H1 (cell line): ENCODE measurements at regions not wholly inside any gene's neighbourhood (a gene's known extent, or its start where the extent isn't known, plus 50 kb on each side); places are given as distances from the start of the nearest gene placed in this dataset.

Experiments used
- CTCF ChIA-PET: fragments of 300-600 bp; sonication (Branson Sonifier 250); formaldehyde crosslinking; loops from one replicate; lab custom pipeline; 2021; ENCODE audit not compliant: partially characterized antibody; lab: Charles Lee
- POLR2A ChIA-PET: fragments of 300-600 bp; sonication (Branson Sonifier 250); formaldehyde crosslinking; loops from one replicate; lab custom pipeline; 2021; ENCODE audit warnings: inconsistent platforms; ENCODE audit not compliant: partially characterized antibody; lab: Charles Lee
- DNase-seq, 2 experiments: peaks; one replicate each; pipeline versions ENCODE4 v3.0.0 to v3.0.0-alpha.2; 2010 to 2022; ENCODE audit warnings: low spot score in 2 of 2, low read depth in 1 of 2, mixed read lengths in 1 of 2
- FAIRE-seq: peaks from 2 replicates; lab custom pipeline; 2011; peaks lifted over from hg19 to GRCh38; lab: Jason Lieb, UNC
- H2AFZ ChIP-seq: 2 replicates; pipeline ENCODE4 v1.8.1; 2012; ENCODE audit warnings: low read length, inconsistent platforms
- H2AK5ac ChIP-seq: 2 replicates; pipeline ENCODE4 v1.6.1; 2013; ENCODE audit warnings: low read depth, low read length
- H2BK120ac ChIP-seq: replicated peaks from 2 replicates; pipeline ENCODE3; 2013; ENCODE audit warnings: low read depth, low read length, inconsistent platforms
- H2BK12ac ChIP-seq: 2 replicates; pipeline ENCODE4 v1.6.1; 2013; ENCODE audit warnings: low read depth, low read length
- H2BK15ac ChIP-seq: 2 replicates; pipeline ENCODE4 v1.6.1; 2013; ENCODE audit warnings: low read length
- H2BK20ac ChIP-seq: 2 replicates; pipeline ENCODE4 v1.6.1; 2013; ENCODE audit warnings: low read length
- H2BK5ac ChIP-seq: 2 replicates; pipeline ENCODE4 v1.6.1; 2013; ENCODE audit warnings: low read depth, low read length
- H3K14ac ChIP-seq: 2 replicates; pipeline ENCODE4 v1.6.1; 2013; ENCODE audit warnings: inconsistent platforms; ENCODE audit not compliant: insufficient read length
- H3K18ac ChIP-seq: 2 replicates; pipeline ENCODE4 v1.6.1; 2013; ENCODE audit warnings: low read length; ENCODE audit errors: extremely low read depth
- H3K23ac ChIP-seq: 2 replicates; pipeline ENCODE4 v1.6.1; 2013; ENCODE audit warnings: inconsistent platforms; ENCODE audit not compliant: insufficient read length
- H3K23me2 ChIP-seq: 2 replicates; pipeline ENCODE4 v1.6.1; 2013; ENCODE audit warnings: low read depth, low read length
- H3K27ac ChIP-seq: 2 replicates; pipeline ENCODE4 v1.6.1; 2011; ENCODE audit warnings: low read depth, low read length, inconsistent platforms
- H3K27me3 ChIP-seq, 4 experiments: replicated peaks in 1 of 4; 1 replicate in 1 of 4; 2 replicates in 3 of 4; pipeline versions ENCODE4 v1.6.1 to v1.8.1; 2011 to 2013; ENCODE audit warnings: low read length in 3 of 4, mild to moderate bottlenecking in 3 of 4, inconsistent platforms in 2 of 4, mixed read lengths in 2 of 4, moderate library complexity in 1 of 4; ENCODE audit not compliant: control insufficient read depth in 3 of 4, insufficient read depth in 3 of 4; ENCODE audit errors: extremely low read depth in 1 of 4
- H3K36me3 ChIP-seq, 4 experiments: 2 replicates each; pipeline versions ENCODE4 v1.6.1 to v1.8.1; 2011 to 2013; ENCODE audit warnings: mild to moderate bottlenecking in 4 of 4, low read length in 3 of 4, moderate library complexity in 2 of 4, control low read depth in 1 of 4, inconsistent platforms in 1 of 4; ENCODE audit not compliant: insufficient read depth in 4 of 4, control insufficient read depth in 2 of 4
- H3K4ac ChIP-seq: replicated peaks from 2 replicates; pipeline ENCODE3; 2013; ENCODE audit warnings: low read length, low read depth, mixed read lengths, inconsistent platforms; ENCODE audit not compliant: insufficient read length
- H3K4me1 ChIP-seq, 4 experiments: replicated peaks in 1 of 4; 1 replicate in 1 of 4; 2 replicates in 3 of 4; pipeline versions ENCODE4 v1.6.1 to v1.8.1; 2011 to 2013; ENCODE audit warnings: low read length in 3 of 4, inconsistent platforms in 2 of 4, mixed read lengths in 1 of 4; ENCODE audit not compliant: insufficient read depth in 4 of 4, control insufficient read depth in 3 of 4
- H3K4me2 ChIP-seq, 2 experiments: 2 replicates each; pipeline versions ENCODE4 v1.6.1 to v1.8.1; 2011 to 2013; ENCODE audit warnings: low read depth in 2 of 2, low read length in 2 of 2, control low read depth in 1 of 2, inconsistent platforms in 1 of 2, mild to moderate bottlenecking in 1 of 2; ENCODE audit not compliant: insufficient read depth in 1 of 2
- H3K4me3 ChIP-seq, 4 experiments: fragments of 200-600, 300-600 bp in 1 of 4; sonication (generic), shearing (Covaris generic), sonication (Bioruptor Twin) in 1 of 4; 2 replicates each; pipeline versions ENCODE4 v1.5.1 to v1.8.1; 2011 to 2016; ENCODE audit warnings: low read length in 4 of 4, low read depth in 3 of 4, control low read depth in 2 of 4, inconsistent platforms in 2 of 4, mild to moderate bottlenecking in 2 of 4, mixed read lengths in 1 of 4, moderate library complexity in 1 of 4; ENCODE audit not compliant: insufficient read depth in 2 of 4; ENCODE audit errors: extremely low read depth in 1 of 4
- H3K56ac ChIP-seq: replicated peaks from 2 replicates; pipeline ENCODE3; 2013; ENCODE audit warnings: low read depth, mild to moderate bottlenecking, mixed read lengths, low read length, inconsistent platforms; ENCODE audit not compliant: insufficient read length
- H3K79me1 ChIP-seq: 2 replicates; pipeline ENCODE4 v1.6.1; 2013; ENCODE audit warnings: low read depth, low read length, control low read depth
- H3K79me2 ChIP-seq, 2 experiments: 2 replicates each; pipeline versions ENCODE4 v1.6.1 to v1.8.1; 2012 to 2013; ENCODE audit warnings: low read length in 2 of 2, mild to moderate bottlenecking in 2 of 2, inconsistent platforms in 1 of 2; ENCODE audit not compliant: insufficient read depth in 2 of 2, control insufficient read depth in 1 of 2
- H3K9ac ChIP-seq, 4 experiments: replicated peaks in 1 of 4; 1 replicate in 1 of 4; 2 replicates in 3 of 4; pipeline versions ENCODE4 v1.6.1 to v1.8.1; 2011 to 2013; ENCODE audit warnings: low read depth in 3 of 4, low read length in 3 of 4, control low read depth in 2 of 4, mild to moderate bottlenecking in 2 of 4, moderate library complexity in 2 of 4, inconsistent platforms in 1 of 4; ENCODE audit errors: extremely low read depth in 1 of 4
- H3K9me3 ChIP-seq, 2 experiments: 2 replicates each; pipeline versions ENCODE4 v1.6.1 to v1.8.1; 2012 to 2013; ENCODE audit warnings: mild to moderate bottlenecking in 2 of 2, moderate library complexity in 2 of 2, control low read depth in 1 of 2, inconsistent platforms in 1 of 2, low read depth in 1 of 2, low read length in 1 of 2, mixed read lengths in 1 of 2; ENCODE audit not compliant: insufficient read depth in 2 of 2
- H4K20me1 ChIP-seq, 2 experiments: replicated peaks in 1 of 2; 2 replicates each; pipeline versions ENCODE3 to v1.8.1; 2011 to 2013; ENCODE audit warnings: inconsistent platforms in 2 of 2, low read length in 2 of 2, mild to moderate bottlenecking in 1 of 2; ENCODE audit not compliant: insufficient read depth in 2 of 2, control insufficient read depth in 1 of 2
- H4K5ac ChIP-seq: 2 replicates; pipeline ENCODE4 v1.6.1; 2013; ENCODE audit warnings: low read length, low read depth, mixed read lengths, inconsistent platforms; ENCODE audit not compliant: insufficient read length
- H4K8ac ChIP-seq: 2 replicates; pipeline ENCODE4 v1.8.0; 2013; ENCODE audit warnings: mild to moderate bottlenecking, moderate library complexity, low read length, inconsistent platforms; ENCODE audit not compliant: insufficient read depth; ENCODE audit errors: extremely low read depth
- H4K91ac ChIP-seq: replicated peaks from 2 replicates; pipeline ENCODE3; 2013; ENCODE audit warnings: low read length, mixed read lengths, inconsistent platforms; ENCODE audit not compliant: insufficient read length
- EP300 ChIP-seq, 2 experiments: IDR thresholded peaks; 1 replicate in 1 of 2; 2 replicates in 1 of 2; pipeline ENCODE4 v1.6.1; 2011 to 2012; ENCODE audit warnings: low read depth in 2 of 2, low read length in 2 of 2, mild to moderate bottlenecking in 2 of 2, borderline replicate concordance in 1 of 2, inconsistent platforms in 1 of 2, moderate library complexity in 1 of 2
- WGBS, 2 experiments: shearing (Covaris generic) in 1 of 2; methylation state at CpG; one replicate each; pipeline versions ENCODE4 v1.1.6 to v1.1.7; 2013 to 2015; ENCODE audit warnings: low lambda C conversion rate in 2 of 2, mixed read lengths in 2 of 2, inconsistent platforms in 1 of 2, low coverage in 1 of 2, missing lambda C conversion rate in 1 of 2; ENCODE audit not compliant: insufficient replicate concordance in 2 of 2, insufficient coverage in 1 of 2, insufficient read length in 1 of 2; ENCODE audit errors: extremely low coverage in 1 of 2, missing lambda C conversion rate in 1 of 2; 5-methylcytosine and 5-hydroxymethylcytosine counted together

GRCh38 chr13:38121267-38121666 is 228.4 kb upstream of the UFM1 start:
- Histone ChIP-seq H3K27ac (no peak overlapping the region), H3K14ac (no peak overlapping the region), H3K18ac (no peak overlapping the region), H3K9ac (no peak overlapping the region), H3K4me1 (no peaks in the 10 kb centered on the region), H2BK120ac (no peak overlapping the region), H3K23ac (no peak overlapping the region), H4K8ac (no peak overlapping the region), H2AK5ac (no peak overlapping the region), H4K5ac (no peak overlapping the region), H3K4ac (no peak overlapping the region), H3K56ac (no peak overlapping the region), H3K9me3 (no peaks in the 10 kb centered on the region), H2AFZ (no peak overlapping the region), H3K4me3 (no peak overlapping the region), H2BK12ac (no peak overlapping the region), H2BK20ac (no peak overlapping the region), H3K23me2 (no peaks in the 10 kb centered on the region), H2BK5ac (no peak overlapping the region), H3K36me3 (no peaks in the 10 kb centered on the region), H3K79me1 (no peaks in the 10 kb centered on the region), H4K91ac (no peak overlapping the region), H4K20me1 (no peaks in the 10 kb centered on the region), H2BK15ac (no peak overlapping the region), H3K79me2 (no peaks in the 10 kb centered on the region), H3K27me3 (no peaks in the 10 kb centered on the region), H3K4me2 (no peak overlapping the region)
- no peak for FAIRE-seq
- ChIA-PET CTCF (interaction anchor here (1.1 kb wide), 1 partner anchor 251 kb away, joined by 3 read pairs; the partner anchor contains the start of gene TRPC4), POLR2A (no interaction called here)
- no peak for TF ChIP-seq EP300 (IDR thresholded peaks at IDR 0.05; ENCODE audit: borderline replicate concordance in 1 of 2, low read depth in 2 of 2, low read length in 2 of 2)
- WGBS, 2 experiments, result 96% methylated on average over 4 of the region's 4 CpGs; no CpG with 5 or more reads in 1 of the 2 experiments
- no peak for DNase-seq
